SK-N-SH (cell line): ENCODE measurements at regions not wholly inside any gene's neighbourhood (a gene's known extent, or its start where the extent isn't known, plus 50 kb on each side); places are given as distances from the start of the nearest gene placed in this dataset.

ENCODE experiments used
- CTCF ChIA-PET: fragments of 300-600, 350-600 bp; formaldehyde crosslinking; extraction: SDS; loops from one replicate; lab custom pipeline; 2021; lab: Yijun Ruan, JAX
- POLR2A ChIA-PET: fragments of 350-600 bp; sonication (Branson Sonifier 250); formaldehyde crosslinking; extraction: SDS; loops from one replicate; lab custom pipeline; 2020; ENCODE audit warnings: antibody characterized with exemption, inconsistent platforms; lab: Yijun Ruan, JAX
- DNase-seq: peaks from one replicate; pipeline ENCODE4 v3.0.0; 2012
- H2AFZ ChIP-seq: fragments of 200-600 bp; sonication (generic); 2 replicates; pipeline ENCODE4 v1.8.1; 2016; ENCODE audit warnings: antibody characterized with exemption, mild to moderate bottlenecking, low read depth
- H3F3A ChIP-seq: fragments of 200-600 bp; sonication (generic); replicated peaks from 2 replicates; pipeline ENCODE3; 2016; ENCODE audit warnings: antibody characterized with exemption, mild to moderate bottlenecking; ENCODE audit not compliant: insufficient read depth
- H3K27ac ChIP-seq, 2 experiments: fragments of 200-500 bp in 1 of 2; fragments of 200-600 bp in 1 of 2; sonication (Bioruptor generic) in 1 of 2; sonication (generic), shearing (Covaris generic) in 1 of 2; 2 replicates each; pipeline versions ENCODE4 v1.5.1 to v1.6.1; 2014 to 2016; ENCODE audit warnings: low read depth in 2 of 2, inconsistent platforms in 1 of 2, low read length in 1 of 2, mild to moderate bottlenecking in 1 of 2, mixed read lengths in 1 of 2
- H3K27me3 ChIP-seq: fragments of 200-600 bp; sonication (generic), shearing (Covaris generic); 2 replicates; pipeline ENCODE4 v1.6.1; 2016; ENCODE audit warnings: mixed run types; ENCODE audit not compliant: insufficient read depth
- H3K36me3 ChIP-seq, 2 experiments: fragments of 200-500 bp in 1 of 2; fragments of 200-600 bp in 1 of 2; sonication (Bioruptor generic) in 1 of 2; sonication (generic) in 1 of 2; replicated peaks in 1 of 2; 2 replicates each; pipeline versions ENCODE3 to v1.5.1; 2014 to 2016; ENCODE audit warnings: low read length in 1 of 2, mild to moderate bottlenecking in 1 of 2; ENCODE audit not compliant: insufficient read depth in 2 of 2, control insufficient read depth in 1 of 2
- H3K4me1 ChIP-seq, 2 experiments: fragments of 200-500 bp in 1 of 2; fragments of 200-600 bp in 1 of 2; sonication (Bioruptor generic) in 1 of 2; sonication (generic), shearing (Covaris generic) in 1 of 2; 2 replicates each; pipeline versions ENCODE4 v1.5.1 to v1.6.1; 2014 to 2016; ENCODE audit warnings: low read depth in 1 of 2, low read length in 1 of 2, mixed run types in 1 of 2; ENCODE audit not compliant: insufficient read depth in 2 of 2, control insufficient read depth in 1 of 2
- H3K4me2 ChIP-seq: fragments of 200-600 bp; sonication (generic), shearing (Covaris generic); 2 replicates; pipeline ENCODE4 v1.6.1; 2017; ENCODE audit warnings: mixed run types
- H3K4me3 ChIP-seq, 2 experiments: fragments of 200-500 bp in 1 of 2; fragments of 200-600 bp in 1 of 2; sonication (Bioruptor generic) in 1 of 2; sonication (generic), shearing (Covaris generic) in 1 of 2; 2 replicates each; pipeline versions ENCODE4 v1.5.1 to v1.8.1; 2014 to 2016; ENCODE audit warnings: low read depth in 2 of 2, inconsistent platforms in 1 of 2, low read length in 1 of 2, mild to moderate bottlenecking in 1 of 2, mixed read lengths in 1 of 2, moderate library complexity in 1 of 2
- H3K79me2 ChIP-seq: fragments of 200-600 bp; sonication (generic); 2 replicates; pipeline ENCODE4 v1.8.1; 2017; ENCODE audit warnings: mild to moderate bottlenecking; ENCODE audit not compliant: insufficient read depth
- H3K9ac ChIP-seq: fragments of 200-600 bp; sonication (generic); 2 replicates; pipeline ENCODE4 v1.6.1; 2017; ENCODE audit warnings: mixed run types
- H3K9me2 ChIP-seq: fragments of 200-600 bp; sonication (generic); 2 replicates; pipeline ENCODE4 v1.6.1; 2017; ENCODE audit warnings: mixed run types
- H3K9me3 ChIP-seq: fragments of 200-600 bp; sonication (generic); 2 replicates; pipeline ENCODE4 v1.6.1; 2017; ENCODE audit warnings: mixed run types, mild to moderate bottlenecking, moderate library complexity
- H4K20me1 ChIP-seq: fragments of 200-600 bp; sonication (generic); 2 replicates; pipeline ENCODE4 v1.6.1; 2017; ENCODE audit warnings: mild to moderate bottlenecking, mixed run types; ENCODE audit not compliant: insufficient read depth
- CHD2 ChIP-seq: fragments of 150-350 bp; IDR thresholded peaks from 2 replicates; pipeline ENCODE4 v1.6.1; 2018; ENCODE audit warnings: low read length; ENCODE audit not compliant: partially characterized antibody
- CTCF ChIP-seq: fragments of 200-600 bp; sonication (generic); IDR thresholded peaks from 2 replicates; pipeline ENCODE4 v1.6.1; 2017; ENCODE audit warnings: antibody characterized with exemption, mild to moderate bottlenecking, moderate library complexity
- EP300 ChIP-seq, 2 experiments: IDR thresholded peaks; 2 replicates each; pipeline versions ENCODE4 v1.4.0 to v1.6.1; 2012; ENCODE audit warnings: borderline replicate concordance in 1 of 2, low read depth in 1 of 2, low read length in 1 of 2
- FOSL2 ChIP-seq: IDR thresholded peaks from 2 replicates; pipeline ENCODE4 v1.4.0; 2012; ENCODE audit warnings: low read depth, mild to moderate bottlenecking, moderate library complexity, borderline replicate concordance
- FOXJ3 ChIP-seq: sonication (generic); formaldehyde crosslinking; IDR thresholded peaks from 2 replicates; pipeline ENCODE4 v1.5.1; 2020; ENCODE audit warnings: mild to moderate bottlenecking, missing genetic modification reagents
- FOXM1 ChIP-seq: IDR thresholded peaks from 2 replicates; pipeline ENCODE4 v1.4.0; 2012; ENCODE audit warnings: low read depth, mild to moderate bottlenecking
- GABPA ChIP-seq: IDR thresholded peaks from 2 replicates; pipeline ENCODE4 v1.4.0; 2012; ENCODE audit warnings: low read depth, mild to moderate bottlenecking
- GATA2 ChIP-seq: sonication (generic); formaldehyde crosslinking; IDR thresholded peaks from 2 replicates; pipeline ENCODE4 v1.5.0; 2020; ENCODE audit warnings: mild to moderate bottlenecking, missing genetic modification reagents
- JUND ChIP-seq: IDR thresholded peaks from 2 replicates; pipeline ENCODE4 v1.4.0; 2012
- MAX ChIP-seq: IDR thresholded peaks from 2 replicates; pipeline ENCODE4 v1.4.0; 2012; ENCODE audit warnings: low read depth
- MEF2A ChIP-seq: IDR thresholded peaks from 2 replicates; pipeline ENCODE4 v1.4.0; 2012; ENCODE audit warnings: low read depth, borderline replicate concordance
- MXI1 ChIP-seq: IDR thresholded peaks from 2 replicates; pipeline ENCODE4 v1.6.1; 2012; ENCODE audit warnings: mild to moderate bottlenecking, low read depth, low read length, improper control_type of control experiment
- NRF1 ChIP-seq: IDR thresholded peaks from 2 replicates; pipeline ENCODE4 v1.6.1; 2012; ENCODE audit warnings: low read depth, mild to moderate bottlenecking, low read length
- RAD21 ChIP-seq: IDR thresholded peaks from 2 replicates; pipeline ENCODE4 v1.6.1; 2012; ENCODE audit warnings: mild to moderate bottlenecking, low read length
- RCOR1 ChIP-seq: fragments of 150-350 bp; IDR thresholded peaks from 2 replicates; pipeline ENCODE4 v1.6.1; 2017; ENCODE audit warnings: antibody characterized with exemption, low read length
- REST ChIP-seq: IDR thresholded peaks from 2 replicates; pipeline ENCODE4 v1.6.1; 2012; ENCODE audit warnings: mild to moderate bottlenecking, low read depth, low read length, moderate library complexity
- RXRA ChIP-seq: IDR thresholded peaks from 2 replicates; pipeline ENCODE4 v1.4.0; 2012; ENCODE audit warnings: low read depth, mild to moderate bottlenecking, borderline replicate concordance
- SIN3A ChIP-seq: IDR thresholded peaks from 2 replicates; pipeline ENCODE4 v1.6.1; 2012; ENCODE audit warnings: low read depth, mild to moderate bottlenecking, low read length, moderate library complexity, borderline replicate concordance
- SMC3 ChIP-seq: IDR thresholded peaks from 2 replicates; pipeline ENCODE4 v1.6.1; 2012; ENCODE audit warnings: low read depth, low read length, improper control_type of control experiment
- TCF12 ChIP-seq: IDR thresholded peaks from 2 replicates; pipeline ENCODE4 v1.4.0; 2012
- TEAD4 ChIP-seq: IDR thresholded peaks from 2 replicates; pipeline ENCODE4 v1.4.0; 2012; ENCODE audit warnings: mild to moderate bottlenecking, borderline replicate concordance; ENCODE audit not compliant: insufficient read depth
- USF1 ChIP-seq: IDR thresholded peaks from 2 replicates; pipeline ENCODE4 v1.4.0; 2012; ENCODE audit warnings: low read depth, borderline replicate concordance
- YY1 ChIP-seq: IDR thresholded peaks from 2 replicates; pipeline ENCODE4 v1.4.0; 2012; ENCODE audit warnings: low read depth, mild to moderate bottlenecking
- WGBS: methylation state at CpG from one replicate; pipeline ENCODE4 v1.1.6; 2017; ENCODE audit warnings: low lambda C conversion rate; 5-methylcytosine and 5-hydroxymethylcytosine counted together

- Histone ChIP-seq H3K36me3 (no peaks in the 10 kb centered on the region), H2AFZ (no peak overlapping the region), H3K4me2 (no peak overlapping the region), H4K20me1 (no peaks in the 10 kb centered on the region), H3K9ac (no peak overlapping the region), H3K79me2 (no peaks in the 10 kb centered on the region), H3F3A (no peaks in the 10 kb centered on the region), H3K4me3 (no peak overlapping the region), H3K9me3 (peaks cover 5% of the 10 kb centered on the region), H3K4me1 (no peaks in the 10 kb centered on the region), H3K9me2 (no peaks in the 10 kb centered on the region; the same call in 1 of the 2 replicates), H3K27ac (no peak overlapping the region), H3K27me3 (no peaks in the 10 kb centered on the region)
- ChIA-PET CTCF (interaction anchor here (1.3 kb wide), 1 partner anchor 13 kb away, joined by 3 read pairs; no protein-coding TSS in a partner anchor), POLR2A (no interaction called here)
- DNase-seq = no peak
- TF ChIP-seq REST (no peak), GATA2 (CRISPR knock-in tag) (no peak), JUND (no peak), RAD21 (no peak), YY1 (no peak), EP300 (IDR thresholded peaks at IDR 0.05; ENCODE audit: borderline replicate concordance in 1 of 2, low read depth in 1 of 2, low read length in 1 of 2) (no peak), SMC3 (no peak), NRF1 (no peak), MAX (no peak), FOSL2 (no peak)
- 18% methylated on average over 7 of the region's 7 CpGs for WGBS
Observed at GRCh38 chr17:54439816-54440215, 460.8 kb upstream of the TOM1L1 start.

- no peaks in the 10 kb centered on the region; a peak in 1 of 4 replicates for H3K4me1 ChIP-seq
- no peak overlapping the region for H2AFZ ChIP-seq
- TF ChIP-seq YY1 (no peak), CTCF (no peak), RCOR1 (no peak), SIN3A (no peak), GABPA (no peak), EP300 (IDR thresholded peaks at IDR 0.05; ENCODE audit: borderline replicate concordance in 1 of 2, low read depth in 1 of 2, low read length in 1 of 2) (no peak), TCF12 (no peak), FOXJ3 (CRISPR knock-in tag) (no peak), SMC3 (no peak), FOSL2 (no peak), GATA2 (CRISPR knock-in tag) (no peak), MXI1 (no peak), USF1 (no peak), RAD21 (no peak), TEAD4 (no peak), CHD2 (no peak), RXRA (no peak), MEF2A (no peak), FOXM1 (no peak)
- H3K36me3 ChIP-seq = peaks cover 0 to 6% of the 10 kb centered on the region in 2 experiments
- H3K27me3 ChIP-seq = no peaks in the 10 kb centered on the region
- no peak overlapping the region for H3K27ac ChIP-seq
- WGBS = 2% methylated on average over 1 of the region's 1 CpG
- H3K9ac ChIP-seq = no peak overlapping the region
- ChIA-PET CTCF (interaction anchor here (1.0 to 1.2 kb wide), 2 partner anchors 124 to 440 kb away, joined by 3 to 4 read pairs; no protein-coding TSS in a partner anchor), POLR2A (no interaction called here)
- H3K4me3 ChIP-seq = no peak overlapping the region
- H3K9me3 ChIP-seq = peaks cover 12% of the 10 kb centered on the region; the same call in 1 of the 2 replicates
- H3K4me2 ChIP-seq = no peak overlapping the region
- no peaks in the 10 kb centered on the region for H4K20me1 ChIP-seq
- no peaks in the 10 kb centered on the region for H3K9me2 ChIP-seq
- DNase-seq = no peak
- no peaks in the 10 kb centered on the region for H3K79me2 ChIP-seq
- no peaks in the 10 kb centered on the region for H3F3A ChIP-seq
Observed at GRCh38 chr17:54451051-54451450, 449.6 kb upstream of the TOM1L1 start.
